LNCaP clone FGC (cell line): ENCODE measurements at regions not wholly inside any gene's neighbourhood (a gene's known extent, or its start where the extent isn't known, plus 50 kb on each side); places are given as distances from the start of the nearest gene placed in this dataset.
"Not testable (repeated sequence)": the region's sequence is repeated elsewhere in the genome, so short reads cannot be mapped to it uniquely, and the experiment has no call there.

ENCODE experiments used
- DNase-seq: peaks from one replicate; pipeline ENCODE4 v3.0.0-alpha.2; 2011; ENCODE audit warnings: low read depth
- H3K4me3 ChIP-seq: 2 replicates; pipeline ENCODE4 v1.5.1; 2011; ENCODE audit warnings: mild to moderate bottlenecking, low read depth, low read length, control low read depth
- CTCF ChIP-seq: IDR thresholded peaks from 2 replicates; pipeline ENCODE4 v1.5.1; 2012; ENCODE audit warnings: mild to moderate bottlenecking; ENCODE audit not compliant: control insufficient read depth, insufficient read depth; ENCODE audit errors: extremely low read depth

DNA sequence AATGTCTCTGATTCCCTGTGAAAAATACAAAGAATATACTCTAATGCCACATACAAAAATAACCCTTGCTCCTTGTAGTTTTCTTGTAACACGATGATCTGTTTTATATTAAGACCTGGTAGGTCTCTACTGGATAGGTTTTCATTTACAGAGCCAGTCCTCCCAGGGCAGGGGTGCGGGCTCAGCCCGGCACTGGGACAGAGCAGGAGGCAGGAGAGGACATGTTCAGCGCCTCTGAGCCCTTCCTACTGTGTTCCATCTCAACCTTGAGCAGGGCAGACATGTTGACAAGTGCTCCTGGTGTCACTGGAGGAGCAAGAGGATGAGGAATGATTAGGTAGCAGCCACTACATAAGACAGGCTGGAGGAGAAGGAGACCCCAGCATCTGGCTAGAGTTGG, 335.5 kb downstream of the INSIG2 start:
- TF ChIP-seq CTCF = no peak
- no peak for DNase-seq
- no peak overlapping the region for H3K4me3 ChIP-seq

DNA sequence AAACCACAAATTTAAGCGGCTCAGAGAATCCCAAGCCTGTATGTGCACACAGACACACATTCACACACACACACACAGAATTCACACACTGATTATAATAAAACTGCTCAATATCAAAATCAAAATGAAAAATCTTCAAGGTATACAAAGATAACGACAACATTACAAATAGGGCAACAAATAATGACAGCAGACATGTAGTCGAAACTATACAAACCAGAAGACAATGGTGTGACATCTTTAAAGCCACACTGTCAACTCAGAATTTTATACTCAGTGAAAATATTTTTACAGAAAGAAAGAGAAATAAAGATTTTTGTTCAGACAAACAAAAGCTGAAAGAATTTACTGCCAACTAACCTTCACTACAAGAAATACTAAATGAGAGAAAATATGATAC, 333.4 kb downstream of the INSIG2 start:
- H3K4me3 ChIP-seq = no peak overlapping the region
- DNase-seq = no peak

GRCh38 chr2:118417406-118418120, 329.3 kb downstream of the INSIG2 start:
- no peak for DNase-seq
- no peak for TF ChIP-seq CTCF
- H3K4me3 ChIP-seq = no peak overlapping the region

More for the DNA sequence above, 333.4 kb downstream of the INSIG2 start:
- no peak for TF ChIP-seq CTCF

DNA sequence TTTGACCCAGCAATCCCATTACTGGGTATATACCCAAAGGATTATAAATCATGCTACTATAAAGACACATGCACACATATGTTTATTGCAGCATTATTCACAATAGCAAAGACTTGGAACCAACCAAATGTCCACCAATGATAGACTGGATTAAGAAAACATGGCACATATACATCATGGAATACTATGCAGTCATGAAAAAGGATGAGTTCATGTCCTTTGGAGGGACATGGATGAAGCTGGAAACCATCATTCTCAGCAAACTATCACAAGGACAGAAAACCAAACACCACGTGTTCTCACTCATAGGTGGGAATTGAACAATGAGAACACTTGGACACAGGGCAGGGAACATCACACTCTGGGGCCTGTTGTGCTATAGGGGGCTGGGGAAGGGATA, 326.9 kb downstream of the INSIG2 start:
- not testable (repeated sequence) for DNase-seq, H3K4me3 ChIP-seq

GRCh38 chr2:118403658-118404451, 315.6 kb downstream of the INSIG2 start:
- no peak for TF ChIP-seq CTCF
- DNase-seq = no peak
- no peak overlapping the region for H3K4me3 ChIP-seq

GRCh38 chr2:118388771-118389170, 300.5 kb downstream of the INSIG2 start:
- no peak overlapping the region for H3K4me3 ChIP-seq
- no peak for DNase-seq
- TF ChIP-seq CTCF = no peak

- no peak overlapping the region for H3K4me3 ChIP-seq
- no peak for TF ChIP-seq CTCF
- no peak for DNase-seq
These were observed 299.2 kb downstream of the INSIG2 start for GRCh38 chr2:118387509-118387908.
